ENCODE measurements at regions not wholly inside any gene's neighbourhood (a gene's known extent, or its start where the extent isn't known, plus 50 kb on each side); places are given as distances from the start of the nearest gene placed in this dataset.

DNA sequence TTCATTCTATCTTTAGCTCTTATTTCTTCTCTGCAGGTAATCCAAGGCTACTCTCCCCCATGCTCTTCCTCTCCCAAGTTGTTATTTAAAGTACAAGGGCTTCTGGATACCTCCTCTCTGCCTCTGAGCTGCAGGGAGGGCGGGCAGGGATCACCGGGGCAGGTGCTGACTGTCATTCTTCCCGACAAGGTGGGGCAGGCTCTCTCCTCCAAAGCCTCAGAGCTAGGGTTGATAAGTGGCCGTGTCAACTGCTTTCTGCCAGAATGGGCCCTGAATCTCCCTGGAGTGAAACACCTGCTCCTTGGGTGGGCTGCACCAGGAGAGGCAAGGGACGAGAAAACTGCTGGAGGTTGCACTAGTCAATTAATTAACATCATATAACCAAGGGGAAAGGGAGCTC lies 250.3 kb downstream of the SLC4A3 start:
- DNase-seq (ENCODE audit: unreplicated experiment): no peak
- H3K4me3 Mint-ChIP-seq (ENCODE audit: unreplicated experiment): no peak overlapping the region
- H3K9me3 Mint-ChIP-seq (ENCODE audit: unreplicated experiment): no peaks in the 10 kb centered on the region
- BruUV-seq (replicated peaks): no TSS peak
- H3K27me3 Mint-ChIP-seq (ENCODE audit: insufficient read depth, unreplicated experiment): no peaks in the 10 kb centered on the region
- ChIA-PET POLR2A (interaction anchor here (1.4 kb wide), 1 partner anchor 9 kb away, joined by 3 read pairs; no protein-coding TSS in a partner anchor), CTCF (interaction anchor here (0.7 to 0.9 kb wide), 2 partner anchors 41 to 55 kb away, joined by 3 read pairs; no protein-coding TSS in a partner anchor)
- H3K27ac Mint-ChIP-seq (ENCODE audit: low read depth, unreplicated experiment): no peak overlapping the region
- TF ChIP-seq, protein P1, sequence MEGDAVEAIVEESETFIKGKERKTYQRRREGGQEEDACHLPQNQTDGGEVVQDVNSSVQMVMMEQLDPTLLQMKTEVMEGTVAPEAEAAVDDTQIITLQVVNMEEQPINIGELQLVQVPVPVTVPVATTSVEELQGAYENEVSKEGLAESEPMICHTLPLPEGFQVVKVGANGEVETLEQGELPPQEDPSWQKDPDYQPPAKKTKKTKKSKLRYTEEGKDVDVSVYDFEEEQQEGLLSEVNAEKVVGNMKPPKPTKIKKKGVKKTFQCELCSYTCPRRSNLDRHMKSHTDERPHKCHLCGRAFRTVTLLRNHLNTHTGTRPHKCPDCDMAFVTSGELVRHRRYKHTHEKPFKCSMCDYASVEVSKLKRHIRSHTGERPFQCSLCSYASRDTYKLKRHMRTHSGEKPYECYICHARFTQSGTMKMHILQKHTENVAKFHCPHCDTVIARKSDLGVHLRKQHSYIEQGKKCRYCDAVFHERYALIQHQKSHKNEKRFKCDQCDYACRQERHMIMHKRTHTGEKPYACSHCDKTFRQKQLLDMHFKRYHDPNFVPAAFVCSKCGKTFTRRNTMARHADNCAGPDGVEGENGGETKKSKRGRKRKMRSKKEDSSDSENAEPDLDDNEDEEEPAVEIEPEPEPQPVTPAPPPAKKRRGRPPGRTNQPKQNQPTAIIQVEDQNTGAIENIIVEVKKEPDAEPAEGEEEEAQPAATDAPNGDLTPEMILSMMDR (IDR thresholded peaks at IDR 0.05; ENCODE audit: unreplicated experiment): no peak
- intact Hi-C loops (cut with micrococcal nuclease): no loop called here
- H3K36me3 Mint-ChIP-seq (ENCODE audit: insufficient read depth, unreplicated experiment): no peaks in the 10 kb centered on the region
- no peaks in the 10 kb centered on the region for H3K4me1 Mint-ChIP-seq (ENCODE audit: insufficient read depth, unreplicated experiment)

DNA sequence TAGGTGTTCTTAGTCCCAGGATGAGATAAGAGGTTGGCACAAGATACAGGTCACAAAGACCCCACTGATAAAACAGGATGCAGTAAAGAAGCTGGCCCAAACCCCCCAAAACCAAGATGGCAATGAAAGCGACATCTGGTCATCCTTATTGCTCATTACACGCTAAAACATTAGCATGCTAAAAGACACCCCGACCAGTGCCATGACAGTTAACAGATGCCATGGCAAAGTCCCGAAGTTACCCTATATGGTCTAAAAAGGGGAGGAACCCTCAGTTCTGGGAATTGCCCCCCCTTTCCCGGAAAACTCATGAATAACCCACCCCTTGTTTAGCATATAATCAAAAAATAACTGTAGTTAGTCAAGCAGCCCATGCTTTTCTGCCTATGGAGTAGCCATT lies 251.1 kb downstream of the SLC4A3 start:
- H3K4me1 Mint-ChIP-seq (ENCODE audit: insufficient read depth, unreplicated experiment): no peaks in the 10 kb centered on the region
- no peaks in the 10 kb centered on the region for H3K36me3 Mint-ChIP-seq (ENCODE audit: insufficient read depth, unreplicated experiment)
- BruUV-seq (replicated peaks): no TSS peak
- DNase-seq (ENCODE audit: unreplicated experiment): no peak
- no peaks in the 10 kb centered on the region for H3K9me3 Mint-ChIP-seq (ENCODE audit: unreplicated experiment)
- ChIA-PET POLR2A (interaction anchor here (1.4 kb wide), 1 partner anchor 10 kb away, joined by 3 read pairs; no protein-coding TSS in a partner anchor), CTCF (no interaction called here)
- intact Hi-C loops (cut with micrococcal nuclease): no loop called here
- H3K4me3 Mint-ChIP-seq (ENCODE audit: unreplicated experiment): no peak overlapping the region
- no peak overlapping the region for H3K27ac Mint-ChIP-seq (ENCODE audit: low read depth, unreplicated experiment)
- H3K27me3 Mint-ChIP-seq (ENCODE audit: insufficient read depth, unreplicated experiment): no peaks in the 10 kb centered on the region
- TF ChIP-seq, protein P1 (IDR thresholded peaks at IDR 0.05; ENCODE audit: unreplicated experiment): no peak

DNA sequence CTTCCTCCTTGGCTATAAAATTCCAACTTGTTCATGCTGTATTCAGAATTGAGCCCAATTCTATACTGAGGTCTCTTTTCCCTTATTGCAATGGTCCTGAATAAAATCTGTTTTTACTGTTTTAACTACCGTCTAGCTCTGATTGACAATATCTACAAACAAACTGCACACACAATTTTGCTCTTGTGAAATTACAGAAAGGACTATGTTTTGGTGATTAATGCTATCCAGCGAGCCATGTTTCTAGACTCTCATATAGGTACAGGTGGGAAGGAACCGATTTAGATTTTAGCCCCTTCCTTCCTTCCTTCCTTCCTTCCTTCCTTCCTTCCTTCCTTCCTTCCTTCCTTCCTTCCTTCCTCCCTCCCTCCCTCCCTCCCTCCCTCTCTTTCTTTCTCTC lies 254.4 kb downstream of the SLC4A3 start:
- Mint-ChIP-seq H3K27me3 (ENCODE audit: insufficient read depth, unreplicated experiment) (no peaks in the 10 kb centered on the region), H3K9me3 (ENCODE audit: unreplicated experiment) (no peaks in the 10 kb centered on the region), H3K27ac (ENCODE audit: low read depth, unreplicated experiment) (no peak overlapping the region), H3K36me3 (ENCODE audit: insufficient read depth, unreplicated experiment) (no peaks in the 10 kb centered on the region), H3K4me1 (ENCODE audit: insufficient read depth, unreplicated experiment) (no peaks in the 10 kb centered on the region), H3K4me3 (ENCODE audit: unreplicated experiment) (no peak overlapping the region)
- ChIA-PET POLR2A (no interaction called here), CTCF (interaction anchor here (0.6 kb wide), 1 partner anchor 119 kb away, joined by 4 read pairs; no protein-coding TSS in a partner anchor)
- TF ChIP-seq, protein P1 (IDR thresholded peaks at IDR 0.05; ENCODE audit: unreplicated experiment): no peak
- BruUV-seq (replicated peaks): no TSS peak
- intact Hi-C loops (cut with micrococcal nuclease): no loop called here
- DNase-seq (ENCODE audit: unreplicated experiment): no peak

DNA sequence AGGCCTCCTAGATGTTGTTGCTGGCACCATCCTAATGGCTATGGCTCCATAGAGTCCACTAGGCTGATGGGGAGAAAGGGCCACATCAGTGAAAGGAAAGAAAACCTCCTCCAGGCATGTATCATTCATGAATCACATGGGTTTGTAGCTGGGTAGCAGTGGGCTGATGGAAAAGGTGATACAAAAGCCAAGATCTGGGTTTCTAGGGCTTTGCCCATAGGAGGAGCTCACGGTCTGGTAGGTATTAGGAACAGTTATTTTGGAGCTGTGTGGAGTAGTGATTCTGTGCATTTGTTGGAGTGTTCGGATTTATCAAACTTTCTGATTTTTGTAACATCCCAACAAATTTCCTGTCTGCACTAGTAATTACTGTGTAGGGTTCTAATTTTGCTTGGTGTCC lies 259.2 kb downstream of the SLC4A3 start:
- peak; percentile 7 for DNase-seq (ENCODE audit: unreplicated experiment)
- no peaks in the 10 kb centered on the region for H3K36me3 Mint-ChIP-seq (ENCODE audit: insufficient read depth, unreplicated experiment)
- no TSS peak for BruUV-seq (replicated peaks)
- CTCF ChIA-PET: interaction anchor here (0.6 to 0.9 kb wide), 6 partner anchors 19 to 1590 kb away, joined by 3 to 6 read pairs (median 3); no protein-coding TSS in a partner anchor
- no peak overlapping the region for H3K27ac Mint-ChIP-seq (ENCODE audit: low read depth, unreplicated experiment)
- TF ChIP-seq, protein P1 (IDR thresholded peaks at IDR 0.05; ENCODE audit: unreplicated experiment): peak; percentile 26
- intact Hi-C loops (cut with micrococcal nuclease): no loop called here
- H3K27me3 Mint-ChIP-seq (ENCODE audit: insufficient read depth, unreplicated experiment): no peaks in the 10 kb centered on the region
- H3K4me3 Mint-ChIP-seq (ENCODE audit: unreplicated experiment): no peak overlapping the region
- no peaks in the 10 kb centered on the region for H3K9me3 Mint-ChIP-seq (ENCODE audit: unreplicated experiment)
- no peaks in the 10 kb centered on the region for H3K4me1 Mint-ChIP-seq (ENCODE audit: insufficient read depth, unreplicated experiment)
- POLR2A ChIA-PET: interaction anchor here (0.6 kb wide), 1 partner anchor 569 kb away, joined by 3 read pairs; no protein-coding TSS in a partner anchor
